HEK293 (cell line): ENCODE measurements at regions not wholly inside any gene's neighbourhood (a gene's known extent, or its start where the extent isn't known, plus 50 kb on each side); places are given as distances from the start of the nearest gene placed in this dataset.

Experiments used
- CTCF ChIA-PET: fragments of 350-600 bp; formaldehyde crosslinking; extraction: SDS; loops from one replicate; lab custom pipeline; 2021; ENCODE audit warnings: antibody characterized with exemption; lab: Yijun Ruan, JAX
- POLR2A ChIA-PET: fragments of 300-600 bp; formaldehyde crosslinking; extraction: SDS; loops from one replicate; lab custom pipeline; 2020; ENCODE audit warnings: antibody characterized with exemption, inconsistent platforms; lab: Yijun Ruan, JAX
- H3K27ac ChIP-seq: fragments of 200-500 bp; sonication (Bioruptor generic); 2 replicates; pipeline ENCODE4 v1.5.1; 2014; ENCODE audit warnings: low read depth, low read length, control low read depth, inconsistent platforms; ENCODE audit errors: extremely low read depth
- H3K36me3 ChIP-seq, 2 experiments: fragments of 200-500 bp in 1 of 2; sonication (Bioruptor generic) in 1 of 2; 1 replicate in 1 of 2; 2 replicates in 1 of 2; pipeline ENCODE4 v1.5.1; 2014 to 2017; ENCODE audit warnings: inconsistent platforms in 2 of 2, low read length in 2 of 2; ENCODE audit not compliant: control insufficient read depth in 2 of 2, insufficient read depth in 1 of 2
- H3K4me1 ChIP-seq: fragments of 200-500 bp; sonication (Bioruptor generic); 2 replicates; pipeline ENCODE4 v1.5.1; 2014; ENCODE audit warnings: mild to moderate bottlenecking, low read length, inconsistent platforms; ENCODE audit not compliant: control insufficient read depth, insufficient read depth
- H3K4me3 ChIP-seq: 2 replicates; pipeline ENCODE4 v1.5.1; 2011; ENCODE audit warnings: low read depth, mild to moderate bottlenecking, control low read depth, low read length, moderate library complexity
- H3K9me3 ChIP-seq: fragments of 200-500 bp; sonication (Bioruptor generic); 2 replicates; pipeline ENCODE4 v1.5.1; 2014; ENCODE audit warnings: low read depth, low read length, inconsistent platforms; ENCODE audit not compliant: control insufficient read depth, insufficient read depth
- ZNF146 ChIP-seq: fragments of 450-650 bp; formaldehyde crosslinking; IDR thresholded peaks from 2 replicates; pipeline ENCODE4 v1.5.1; 2016; ENCODE audit warnings: missing biosample characterization, missing genetic modification characterization
- ZNF2 ChIP-seq: fragments of 450-650 bp; formaldehyde crosslinking; IDR thresholded peaks from 2 replicates; pipeline ENCODE4 v1.5.1; 2016; ENCODE audit warnings: missing biosample characterization, missing genetic modification characterization
- ZNF404 ChIP-seq: fragments of 450-650 bp; formaldehyde crosslinking; IDR thresholded peaks from 2 replicates; pipeline ENCODE4 v1.5.1; 2017; ENCODE audit warnings: missing biosample characterization, missing genetic modification characterization
- ZNF654 ChIP-seq: fragments of 450-650 bp; formaldehyde crosslinking; IDR thresholded peaks from 2 replicates; pipeline ENCODE4 v1.5.1; 2016; ENCODE audit warnings: low read depth, missing biosample characterization, missing genetic modification characterization
- TF ChIP-seq, protein P1 (sequence below): fragments of 450-650 bp; formaldehyde crosslinking; IDR thresholded peaks from 2 replicates; pipeline ENCODE4 v1.5.1; 2016; ENCODE audit warnings: missing biosample characterization, missing genetic modification characterization
- TF ChIP-seq, protein P2 (sequence below): fragments of 450-650 bp; formaldehyde crosslinking; IDR thresholded peaks from 2 replicates; pipeline ENCODE4 v1.5.1; 2016; ENCODE audit warnings: missing biosample characterization, missing genetic modification characterization, borderline replicate concordance
- TF ChIP-seq, protein P3 (sequence below): fragments of 450-650 bp; formaldehyde crosslinking; IDR thresholded peaks from 2 replicates; pipeline ENCODE4 v1.5.1; 2016; ENCODE audit warnings: missing biosample characterization, missing genetic modification characterization
- TF ChIP-seq, protein P4 (sequence below): fragments of 450-650 bp; formaldehyde crosslinking; IDR thresholded peaks from 2 replicates; pipeline ENCODE4 v1.5.1; 2017; ENCODE audit warnings: missing biosample characterization, mild to moderate bottlenecking, missing genetic modification characterization, moderate library complexity
- TF ChIP-seq, protein P5 (sequence below): fragments of 450-650 bp; IDR thresholded peaks from 2 replicates; pipeline ENCODE4 v1.5.1; 2018; ENCODE audit warnings: missing biosample characterization, mild to moderate bottlenecking, missing genetic modification characterization

DNA sequence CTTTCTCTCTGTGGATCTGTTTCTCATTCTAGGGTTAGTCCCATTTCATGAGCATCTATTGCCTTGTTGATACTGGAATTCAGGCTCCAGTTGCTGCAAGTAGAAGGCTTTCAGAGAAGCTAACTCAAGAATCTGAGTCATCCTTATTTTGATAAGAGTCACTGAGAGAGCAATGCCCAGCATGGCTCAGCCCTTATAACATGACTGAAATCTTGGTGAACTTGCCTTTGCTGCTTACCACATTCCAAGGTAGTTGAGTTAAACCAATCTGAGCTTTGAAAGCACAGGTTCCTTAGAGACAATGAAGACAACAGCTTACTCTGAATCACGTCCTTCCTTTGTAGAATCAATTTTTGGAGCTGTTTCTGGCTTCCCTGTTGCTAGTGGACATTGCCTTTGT is 53.6 kb upstream of the CHCHD3 start (continued):
- TF ChIP-seq ZNF404 (no peak), ZNF2 (tag by site-specific recombination) (no peak), ZNF654 (no peak), ZNF146 (tag by site-specific recombination) (no peak)
- TF ChIP-seq, protein P1, sequence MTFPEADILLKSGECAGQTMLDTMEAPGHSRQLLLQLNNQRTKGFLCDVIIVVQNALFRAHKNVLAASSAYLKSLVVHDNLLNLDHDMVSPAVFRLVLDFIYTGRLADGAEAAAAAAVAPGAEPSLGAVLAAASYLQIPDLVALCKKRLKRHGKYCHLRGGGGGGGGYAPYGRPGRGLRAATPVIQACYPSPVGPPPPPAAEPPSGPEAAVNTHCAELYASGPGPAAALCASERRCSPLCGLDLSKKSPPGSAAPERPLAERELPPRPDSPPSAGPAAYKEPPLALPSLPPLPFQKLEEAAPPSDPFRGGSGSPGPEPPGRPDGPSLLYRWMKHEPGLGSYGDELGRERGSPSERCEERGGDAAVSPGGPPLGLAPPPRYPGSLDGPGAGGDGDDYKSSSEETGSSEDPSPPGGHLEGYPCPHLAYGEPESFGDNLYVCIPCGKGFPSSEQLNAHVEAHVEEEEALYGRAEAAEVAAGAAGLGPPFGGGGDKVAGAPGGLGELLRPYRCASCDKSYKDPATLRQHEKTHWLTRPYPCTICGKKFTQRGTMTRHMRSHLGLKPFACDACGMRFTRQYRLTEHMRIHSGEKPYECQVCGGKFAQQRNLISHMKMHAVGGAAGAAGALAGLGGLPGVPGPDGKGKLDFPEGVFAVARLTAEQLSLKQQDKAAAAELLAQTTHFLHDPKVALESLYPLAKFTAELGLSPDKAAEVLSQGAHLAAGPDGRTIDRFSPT (tag by site-specific recombination): no peak
- TF ChIP-seq, protein P2, sequence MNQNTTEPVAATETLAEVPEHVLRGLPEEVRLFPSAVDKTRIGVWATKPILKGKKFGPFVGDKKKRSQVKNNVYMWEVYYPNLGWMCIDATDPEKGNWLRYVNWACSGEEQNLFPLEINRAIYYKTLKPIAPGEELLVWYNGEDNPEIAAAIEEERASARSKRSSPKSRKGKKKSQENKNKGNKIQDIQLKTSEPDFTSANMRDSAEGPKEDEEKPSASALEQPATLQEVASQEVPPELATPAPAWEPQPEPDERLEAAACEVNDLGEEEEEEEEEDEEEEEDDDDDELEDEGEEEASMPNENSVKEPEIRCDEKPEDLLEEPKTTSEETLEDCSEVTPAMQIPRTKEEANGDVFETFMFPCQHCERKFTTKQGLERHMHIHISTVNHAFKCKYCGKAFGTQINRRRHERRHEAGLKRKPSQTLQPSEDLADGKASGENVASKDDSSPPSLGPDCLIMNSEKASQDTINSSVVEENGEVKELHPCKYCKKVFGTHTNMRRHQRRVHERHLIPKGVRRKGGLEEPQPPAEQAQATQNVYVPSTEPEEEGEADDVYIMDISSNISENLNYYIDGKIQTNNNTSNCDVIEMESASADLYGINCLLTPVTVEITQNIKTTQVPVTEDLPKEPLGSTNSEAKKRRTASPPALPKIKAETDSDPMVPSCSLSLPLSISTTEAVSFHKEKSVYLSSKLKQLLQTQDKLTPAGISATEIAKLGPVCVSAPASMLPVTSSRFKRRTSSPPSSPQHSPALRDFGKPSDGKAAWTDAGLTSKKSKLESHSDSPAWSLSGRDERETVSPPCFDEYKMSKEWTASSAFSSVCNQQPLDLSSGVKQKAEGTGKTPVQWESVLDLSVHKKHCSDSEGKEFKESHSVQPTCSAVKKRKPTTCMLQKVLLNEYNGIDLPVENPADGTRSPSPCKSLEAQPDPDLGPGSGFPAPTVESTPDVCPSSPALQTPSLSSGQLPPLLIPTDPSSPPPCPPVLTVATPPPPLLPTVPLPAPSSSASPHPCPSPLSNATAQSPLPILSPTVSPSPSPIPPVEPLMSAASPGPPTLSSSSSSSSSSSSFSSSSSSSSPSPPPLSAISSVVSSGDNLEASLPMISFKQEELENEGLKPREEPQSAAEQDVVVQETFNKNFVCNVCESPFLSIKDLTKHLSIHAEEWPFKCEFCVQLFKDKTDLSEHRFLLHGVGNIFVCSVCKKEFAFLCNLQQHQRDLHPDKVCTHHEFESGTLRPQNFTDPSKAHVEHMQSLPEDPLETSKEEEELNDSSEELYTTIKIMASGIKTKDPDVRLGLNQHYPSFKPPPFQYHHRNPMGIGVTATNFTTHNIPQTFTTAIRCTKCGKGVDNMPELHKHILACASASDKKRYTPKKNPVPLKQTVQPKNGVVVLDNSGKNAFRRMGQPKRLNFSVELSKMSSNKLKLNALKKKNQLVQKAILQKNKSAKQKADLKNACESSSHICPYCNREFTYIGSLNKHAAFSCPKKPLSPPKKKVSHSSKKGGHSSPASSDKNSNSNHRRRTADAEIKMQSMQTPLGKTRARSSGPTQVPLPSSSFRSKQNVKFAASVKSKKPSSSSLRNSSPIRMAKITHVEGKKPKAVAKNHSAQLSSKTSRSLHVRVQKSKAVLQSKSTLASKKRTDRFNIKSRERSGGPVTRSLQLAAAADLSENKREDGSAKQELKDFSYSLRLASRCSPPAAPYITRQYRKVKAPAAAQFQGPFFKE (tag by site-specific recombination): no peak

DNA sequence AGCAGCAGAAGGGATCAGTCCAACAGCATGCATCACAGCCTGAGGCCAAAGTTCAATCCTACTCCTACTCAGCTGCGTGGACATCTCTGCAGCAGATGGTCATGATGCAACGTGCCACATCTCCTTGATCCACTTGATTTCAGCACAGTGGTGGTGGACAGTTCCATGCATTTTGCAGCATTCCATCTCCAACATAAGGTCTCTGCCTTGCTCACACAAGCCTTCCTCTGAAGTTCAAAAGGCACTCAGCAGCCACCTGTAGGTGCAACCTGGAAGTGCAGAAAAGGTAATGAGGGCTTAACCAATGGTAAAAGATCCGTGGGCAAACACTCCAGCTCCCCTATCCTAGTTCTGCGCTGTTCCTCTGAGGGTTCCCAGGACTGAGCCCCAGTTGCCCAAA is 57.5 kb upstream of the CHCHD3 start:
- H3K27ac ChIP-seq: no peak overlapping the region
- no peaks in the 10 kb centered on the region for H3K9me3 ChIP-seq
- POLR2A ChIA-PET: no interaction called here

More for the DNA sequence above, 57.5 kb upstream of the CHCHD3 start:
- Histone ChIP-seq H3K36me3 (no peaks in the 10 kb centered on the region), H3K4me3 (no peak overlapping the region), H3K4me1 (no peaks in the 10 kb centered on the region)
- TF ChIP-seq ZNF654: 0 out of 2 replicates have a peak, but pooled peaks have one; percentile 9
- TF ChIP-seq, protein P3, sequence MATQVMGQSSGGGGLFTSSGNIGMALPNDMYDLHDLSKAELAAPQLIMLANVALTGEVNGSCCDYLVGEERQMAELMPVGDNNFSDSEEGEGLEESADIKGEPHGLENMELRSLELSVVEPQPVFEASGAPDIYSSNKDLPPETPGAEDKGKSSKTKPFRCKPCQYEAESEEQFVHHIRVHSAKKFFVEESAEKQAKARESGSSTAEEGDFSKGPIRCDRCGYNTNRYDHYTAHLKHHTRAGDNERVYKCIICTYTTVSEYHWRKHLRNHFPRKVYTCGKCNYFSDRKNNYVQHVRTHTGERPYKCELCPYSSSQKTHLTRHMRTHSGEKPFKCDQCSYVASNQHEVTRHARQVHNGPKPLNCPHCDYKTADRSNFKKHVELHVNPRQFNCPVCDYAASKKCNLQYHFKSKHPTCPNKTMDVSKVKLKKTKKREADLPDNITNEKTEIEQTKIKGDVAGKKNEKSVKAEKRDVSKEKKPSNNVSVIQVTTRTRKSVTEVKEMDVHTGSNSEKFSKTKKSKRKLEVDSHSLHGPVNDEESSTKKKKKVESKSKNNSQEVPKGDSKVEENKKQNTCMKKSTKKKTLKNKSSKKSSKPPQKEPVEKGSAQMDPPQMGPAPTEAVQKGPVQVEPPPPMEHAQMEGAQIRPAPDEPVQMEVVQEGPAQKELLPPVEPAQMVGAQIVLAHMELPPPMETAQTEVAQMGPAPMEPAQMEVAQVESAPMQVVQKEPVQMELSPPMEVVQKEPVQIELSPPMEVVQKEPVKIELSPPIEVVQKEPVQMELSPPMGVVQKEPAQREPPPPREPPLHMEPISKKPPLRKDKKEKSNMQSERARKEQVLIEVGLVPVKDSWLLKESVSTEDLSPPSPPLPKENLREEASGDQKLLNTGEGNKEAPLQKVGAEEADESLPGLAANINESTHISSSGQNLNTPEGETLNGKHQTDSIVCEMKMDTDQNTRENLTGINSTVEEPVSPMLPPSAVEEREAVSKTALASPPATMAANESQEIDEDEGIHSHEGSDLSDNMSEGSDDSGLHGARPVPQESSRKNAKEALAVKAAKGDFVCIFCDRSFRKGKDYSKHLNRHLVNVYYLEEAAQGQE (tag by site-specific recombination): peak; percentile 96
- TF ChIP-seq, protein P4, sequence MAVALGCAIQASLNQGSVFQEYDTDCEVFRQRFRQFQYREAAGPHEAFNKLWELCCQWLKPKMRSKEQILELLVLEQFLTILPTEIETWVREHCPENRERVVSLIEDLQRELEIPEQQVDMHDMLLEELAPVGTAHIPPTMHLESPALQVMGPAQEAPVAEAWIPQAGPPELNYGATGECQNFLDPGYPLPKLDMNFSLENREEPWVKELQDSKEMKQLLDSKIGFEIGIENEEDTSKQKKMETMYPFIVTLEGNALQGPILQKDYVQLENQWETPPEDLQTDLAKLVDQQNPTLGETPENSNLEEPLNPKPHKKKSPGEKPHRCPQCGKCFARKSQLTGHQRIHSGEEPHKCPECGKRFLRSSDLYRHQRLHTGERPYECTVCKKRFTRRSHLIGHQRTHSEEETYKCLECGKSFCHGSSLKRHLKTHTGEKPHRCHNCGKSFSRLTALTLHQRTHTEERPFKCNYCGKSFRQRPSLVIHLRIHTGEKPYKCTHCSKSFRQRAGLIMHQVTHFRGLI (tag by site-specific recombination): no peak
- TF ChIP-seq, protein P5, sequence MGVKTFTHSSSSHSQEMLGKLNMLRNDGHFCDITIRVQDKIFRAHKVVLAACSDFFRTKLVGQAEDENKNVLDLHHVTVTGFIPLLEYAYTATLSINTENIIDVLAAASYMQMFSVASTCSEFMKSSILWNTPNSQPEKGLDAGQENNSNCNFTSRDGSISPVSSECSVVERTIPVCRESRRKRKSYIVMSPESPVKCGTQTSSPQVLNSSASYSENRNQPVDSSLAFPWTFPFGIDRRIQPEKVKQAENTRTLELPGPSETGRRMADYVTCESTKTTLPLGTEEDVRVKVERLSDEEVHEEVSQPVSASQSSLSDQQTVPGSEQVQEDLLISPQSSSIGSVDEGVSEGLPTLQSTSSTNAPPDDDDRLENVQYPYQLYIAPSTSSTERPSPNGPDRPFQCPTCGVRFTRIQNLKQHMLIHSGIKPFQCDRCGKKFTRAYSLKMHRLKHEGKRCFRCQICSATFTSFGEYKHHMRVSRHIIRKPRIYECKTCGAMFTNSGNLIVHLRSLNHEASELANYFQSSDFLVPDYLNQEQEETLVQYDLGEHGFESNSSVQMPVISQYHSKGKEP (tag by site-specific recombination): 0 out of 2 replicates have a peak, but pooled peaks have one; percentile 54
- CTCF ChIA-PET: interaction anchor here (0.5 to 1.2 kb wide), 4 partner anchors 9 to 1446 kb away, joined by 3 to 5 read pairs (median 4); no protein-coding TSS in a partner anchor
